ENCODE measurements at regions not wholly inside any gene's neighbourhood (a gene's known extent, or its start where the extent isn't known, plus 50 kb on each side); places are given as distances from the start of the nearest gene placed in this dataset.

DNA sequence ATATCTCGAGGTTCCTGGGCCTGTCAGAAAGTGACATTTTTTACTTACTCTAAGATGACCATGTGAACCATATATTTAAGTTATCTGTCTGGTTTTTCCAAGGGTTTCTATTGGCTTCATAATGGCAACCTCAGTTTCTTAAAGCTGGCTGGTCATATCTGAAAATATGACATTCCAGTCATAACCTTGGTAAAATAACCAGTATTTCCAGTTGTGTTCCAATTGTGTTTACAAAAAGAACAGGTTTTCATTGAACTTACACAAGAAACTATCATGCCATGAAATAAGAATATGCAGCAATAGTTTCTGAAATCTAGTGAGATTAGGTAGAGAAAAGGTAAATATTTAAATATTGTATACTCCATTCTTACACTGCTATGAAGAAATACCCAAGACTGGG is 61.7 kb upstream of the HMGN3 start:
- no peak for DNase-seq

Measured in inflammatory macrophage treated with lipopolysaccharide for 1 hour (primary cell).